KBM-7 (cell line): ENCODE measurements at regions not wholly inside any gene's neighbourhood (a gene's known extent, or its start where the extent isn't known, plus 50 kb on each side); places are given as distances from the start of the nearest gene placed in this dataset.

Source experiments
- DNase-seq: peaks from one replicate; pipeline ENCODE4 v3.0.0-alpha.2; 2015
- in situ Hi-C: fragments of 300-500 bp; cut with MboI; formaldehyde crosslinking; loops from 2 replicates; pipeline ENCODE4 v1.14.3; 2020; ENCODE audit warnings: low sequenced_read_pairs, low pct_unique_long_range_greater_than_20kb, mixed read lengths

DNA sequence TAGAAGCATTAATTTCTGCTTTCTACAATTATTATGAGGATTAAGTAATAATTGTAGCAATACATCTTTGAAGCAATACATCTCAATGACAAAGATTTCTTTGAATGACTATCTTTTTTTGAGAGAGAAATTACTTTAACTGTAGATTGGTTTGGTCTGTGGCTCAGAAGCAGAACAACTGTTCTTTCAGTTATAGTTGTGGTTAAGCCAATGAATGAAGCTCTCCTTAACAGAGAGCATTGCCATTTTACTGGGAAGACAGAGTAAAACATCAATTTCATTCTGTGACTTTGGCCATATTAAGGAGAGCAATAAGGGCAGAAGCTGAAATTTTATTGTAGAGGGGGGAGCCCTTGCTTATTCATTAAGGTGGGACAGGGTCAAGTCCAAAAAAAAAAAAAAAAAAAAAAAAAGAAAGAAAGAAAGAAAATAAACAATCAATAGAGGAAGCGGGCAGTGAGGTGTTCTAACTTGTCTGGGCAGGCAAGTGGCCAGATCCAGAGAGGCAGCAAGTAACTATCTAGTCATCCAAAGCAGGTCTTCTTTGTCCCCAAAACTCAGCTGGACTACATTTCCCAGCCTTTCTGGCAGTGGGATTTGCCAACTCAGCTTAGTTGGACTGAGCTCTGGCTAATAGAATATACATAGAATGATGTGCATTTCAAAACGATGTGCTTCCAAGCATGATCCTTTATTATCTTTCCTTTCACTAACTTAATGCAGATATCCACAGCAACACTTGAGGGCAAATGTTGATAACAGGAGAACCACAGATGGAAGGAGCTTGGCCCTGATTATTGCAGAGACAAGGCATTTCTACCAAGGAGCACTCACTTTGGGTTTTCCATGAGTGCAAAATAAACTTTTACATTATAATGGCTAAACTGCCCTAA, 462.7 kb upstream of the CDH20 start:
- DNase-seq: no peak
- in situ Hi-C loops: no loop called here

- no peak for DNase-seq
- in situ Hi-C loops: no loop called here
Observed at GRCh38 chr18:60872434-60872833, 460.8 kb upstream of the CDH20 start.

- in situ Hi-C loops: no loop called here
- no peak for DNase-seq
Observed at GRCh38 chr18:60873708-60874107, 459.5 kb upstream of the CDH20 start.

DNA sequence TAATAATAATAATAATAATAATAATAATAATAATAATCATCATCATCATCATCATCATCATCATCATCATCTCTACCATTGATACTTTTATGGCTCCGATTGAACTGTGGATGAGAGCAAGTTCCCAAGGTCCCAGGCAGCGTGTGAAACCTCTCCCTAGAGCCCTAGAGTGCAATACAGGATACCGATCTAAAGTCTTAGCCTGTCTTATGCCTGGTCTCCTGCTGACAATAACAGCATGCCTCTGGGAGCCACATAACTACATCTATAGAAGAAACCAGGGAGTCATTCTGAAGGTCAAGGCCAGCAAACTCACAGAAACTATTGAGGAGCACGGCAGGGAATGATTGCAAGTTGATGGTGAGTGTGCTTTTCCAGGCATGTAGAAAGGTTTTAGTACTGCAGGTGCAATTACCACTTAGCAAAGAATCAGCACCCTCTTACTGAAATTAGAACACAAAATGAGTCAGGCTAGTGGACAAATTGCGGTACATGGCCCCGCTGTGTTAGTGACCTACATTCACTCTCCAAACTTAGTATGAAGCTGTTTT, 457.2 kb upstream of the CDH20 start:
- in situ Hi-C loops: no loop called here
- no peak for DNase-seq

- in situ Hi-C loops: no loop called here
- DNase-seq: no peak
Observed at GRCh38 chr18:60880184-60880583, 453.0 kb upstream of the CDH20 start.

- in situ Hi-C loops: no loop called here
- no peak for DNase-seq
Observed at GRCh38 chr18:60883587-60883986, 449.6 kb upstream of the CDH20 start.

DNA sequence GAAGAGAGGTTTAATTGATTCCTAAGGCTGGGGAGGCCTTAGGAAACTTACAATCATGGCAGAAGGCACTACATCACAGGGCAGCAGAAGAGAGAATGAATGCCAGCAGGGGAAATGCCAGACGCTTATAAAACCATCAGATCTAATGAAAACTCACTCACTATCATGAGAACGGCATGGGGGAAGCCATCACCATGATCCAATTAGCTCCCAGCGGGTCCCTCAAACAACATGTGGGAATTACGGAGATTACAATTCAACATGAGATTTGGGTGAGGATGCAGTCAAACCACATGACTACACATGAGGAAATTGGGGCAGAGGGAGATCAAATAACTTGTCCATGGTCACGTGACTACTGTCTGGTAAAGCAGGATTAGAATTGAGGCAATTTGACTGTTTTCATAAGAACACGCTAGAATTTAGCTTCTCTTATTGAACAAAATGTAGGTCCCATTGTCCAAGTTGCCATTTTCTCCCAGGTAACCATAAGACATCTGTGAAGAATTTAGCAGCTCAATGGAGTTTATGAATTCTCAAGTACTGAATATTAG, 445.1 kb upstream of the CDH20 start:
- in situ Hi-C loops: no loop called here
- DNase-seq: no peak

DNA sequence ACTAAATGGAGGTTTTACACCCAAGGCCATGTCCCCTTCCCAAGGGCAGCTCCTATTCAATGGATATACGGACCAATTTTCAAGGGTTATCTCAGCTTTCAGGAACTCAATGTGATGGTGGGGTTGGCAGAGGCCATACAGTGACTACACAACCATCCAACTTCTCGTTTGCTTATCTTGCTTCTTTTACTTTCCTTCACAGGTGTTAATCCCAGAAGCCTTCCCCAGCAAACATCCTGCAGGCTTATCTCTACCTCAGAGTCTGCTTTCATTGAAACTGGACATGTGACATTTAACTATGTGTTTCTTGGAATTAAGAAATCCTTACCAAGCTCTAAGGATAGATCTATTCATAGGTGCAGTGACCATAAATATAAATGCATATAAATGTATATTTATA, 443.8 kb upstream of the CDH20 start:
- DNase-seq: no peak
- in situ Hi-C loops: no loop called here

DNA sequence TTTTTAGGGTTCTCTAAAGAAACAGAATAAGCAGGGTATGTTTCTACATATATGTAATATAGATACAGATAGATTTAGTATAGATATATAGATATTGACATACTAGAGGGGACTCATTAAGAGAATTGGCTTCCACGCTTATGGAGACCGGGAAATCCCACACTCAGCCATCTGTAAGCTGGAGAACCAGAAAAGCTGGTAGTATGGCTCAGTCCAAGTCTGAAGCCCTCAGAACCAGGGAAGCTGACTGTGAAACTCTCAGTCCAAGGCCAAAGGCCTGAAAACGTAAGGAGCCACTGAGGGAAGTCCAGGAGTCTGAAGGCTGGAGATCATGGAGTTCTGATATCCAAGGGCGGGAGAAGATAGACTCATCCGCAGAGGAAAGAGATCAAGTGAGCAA, 441.3 kb upstream of the CDH20 start:
- no peak for DNase-seq
- in situ Hi-C loops: no loop called here

- in situ Hi-C loops: no loop called here
- no peak for DNase-seq
Observed at GRCh38 chr18:60892441-60892840, 440.8 kb upstream of the CDH20 start.

- in situ Hi-C loops: no loop called here
- DNase-seq: no peak
Observed at GRCh38 chr18:60892855-60893254, 440.4 kb upstream of the CDH20 start.

- in situ Hi-C loops: no loop called here
- no peak for DNase-seq
Observed at GRCh38 chr18:60893355-60894097, 439.7 kb upstream of the CDH20 start.

- in situ Hi-C loops: no loop called here
Observed at GRCh38 chr18:60894254-60894945, 438.8 kb upstream of the CDH20 start.

GRCh38 chr18:60895181-60895580, 438.0 kb upstream of the CDH20 start:
- DNase-seq: no peak
- in situ Hi-C loops: no loop called here

More at GRCh38 chr18:60894254-60894945, 438.8 kb upstream of the CDH20 start:
- no peak for DNase-seq

GRCh38 chr18:60898111-60898510, 435.1 kb upstream of the CDH20 start:
- in situ Hi-C loops: no loop called here
- no peak for DNase-seq

DNA sequence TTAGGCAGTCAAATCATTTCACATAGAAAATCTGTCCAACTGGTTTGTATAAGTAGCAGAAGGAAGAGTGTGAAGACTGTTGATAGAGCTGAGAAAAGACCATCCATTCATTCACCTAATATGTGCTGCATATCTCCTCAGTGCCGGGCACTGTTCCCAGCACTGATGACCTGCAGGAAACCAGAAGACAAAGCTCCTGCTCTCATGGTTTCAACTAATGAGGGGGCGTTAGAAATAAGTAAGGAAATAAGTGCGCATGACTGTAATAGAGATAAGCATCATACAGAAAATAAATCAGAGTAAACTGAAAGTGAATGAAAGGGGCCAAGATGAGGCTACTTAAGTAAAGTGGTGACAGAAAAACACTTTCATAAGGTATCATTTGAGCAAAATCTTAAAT, 427.5 kb upstream of the CDH20 start:
- DNase-seq: no peak
- in situ Hi-C loops: no loop called here

GRCh38 chr18:60910534-60910933, 422.7 kb upstream of the CDH20 start:
- no peak for DNase-seq
- in situ Hi-C loops: no loop called here

- in situ Hi-C loops: no loop called here
- DNase-seq: no peak
Observed at GRCh38 chr18:60911504-60911903, 421.7 kb upstream of the CDH20 start.

DNA sequence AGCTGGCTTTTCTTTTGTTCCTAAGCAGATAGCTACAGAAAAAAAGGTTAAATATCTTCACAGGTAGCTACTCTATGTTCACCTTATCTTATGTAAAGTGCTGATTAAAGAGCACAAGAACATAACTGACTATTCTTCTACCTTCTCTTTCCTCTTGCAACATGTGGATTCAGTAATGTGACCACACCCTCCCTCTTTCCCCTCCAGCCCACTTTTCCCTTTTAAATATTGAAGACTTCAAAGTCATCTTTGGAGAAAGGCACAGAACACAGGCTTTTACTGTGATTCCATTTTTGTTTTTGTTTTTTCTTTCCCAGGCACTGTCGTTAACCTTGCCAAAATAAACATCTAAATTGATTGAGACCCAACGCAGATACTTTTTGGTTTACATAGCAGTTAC, 418.1 kb upstream of the CDH20 start:
- in situ Hi-C loops: no loop called here
- DNase-seq: no peak
